ENCODE measurements at regions not wholly inside any gene's neighbourhood (a gene's known extent, or its start where the extent isn't known, plus 50 kb on each side); places are given as distances from the start of the nearest gene placed in this dataset.

- H3K4me3 ChIP-seq (ENCODE audit: low read depth, low read length) = no peak overlapping the region
- no peak for DNase-seq (ENCODE audit: low read depth)
- in situ Hi-C loops (cut with HindIII; ENCODE audit: low sequenced_read_pairs) = no loop called here
- no peak for TF ChIP-seq CTCF (IDR thresholded peaks at IDR 0.05; ENCODE audit: low read depth, low read length, missing control alignments)
Observed at GRCh38 chr3:194237110-194237509, 101.2 kb downstream of the HES1 start.

DNA sequence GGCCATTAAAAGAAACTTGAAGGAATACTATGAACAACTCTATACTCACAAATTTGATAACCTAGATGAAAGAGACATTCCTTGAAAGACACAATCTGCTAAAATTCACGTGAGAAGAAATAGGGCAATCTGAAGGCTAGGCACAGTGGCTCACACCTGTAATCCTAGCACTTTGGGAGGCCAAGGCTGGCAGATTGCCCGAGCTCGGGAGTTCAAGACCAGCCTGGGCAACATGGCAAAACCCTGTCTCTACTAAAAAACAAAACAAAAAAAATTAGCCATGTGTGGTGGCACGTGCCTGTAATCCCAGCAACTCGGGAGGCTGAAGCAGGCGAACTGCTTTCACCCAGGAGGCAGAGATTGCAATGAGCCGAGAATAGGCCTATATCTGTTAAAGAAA is 104.8 kb downstream of the HES1 start:
- H3K4me3 ChIP-seq (ENCODE audit: low read depth, low read length) = no peak overlapping the region
- no peak for TF ChIP-seq CTCF (IDR thresholded peaks at IDR 0.05; ENCODE audit: low read depth, low read length, missing control alignments)
- in situ Hi-C loops (cut with HindIII; ENCODE audit: low sequenced_read_pairs) = no loop called here
- DNase-seq (ENCODE audit: low read depth) = no peak

GRCh38 chr3:194243172-194243837 is 107.4 kb downstream of the HES1 start:
- H3K4me3 ChIP-seq (ENCODE audit: low read depth, low read length) = no peak overlapping the region
- in situ Hi-C loops (cut with HindIII; ENCODE audit: low sequenced_read_pairs) = no loop called here
- TF ChIP-seq CTCF (IDR thresholded peaks at IDR 0.05; ENCODE audit: low read depth, low read length, missing control alignments) = no peak
- DNase-seq (ENCODE audit: low read depth) = no peak

- no peak overlapping the region for H3K4me3 ChIP-seq (ENCODE audit: low read depth, low read length)
- in situ Hi-C loops (cut with HindIII; ENCODE audit: low sequenced_read_pairs) = no loop called here
- DNase-seq (ENCODE audit: low read depth) = no peak
- no peak for TF ChIP-seq CTCF (IDR thresholded peaks at IDR 0.05; ENCODE audit: low read depth, low read length, missing control alignments)
Observed at GRCh38 chr3:194244167-194244566, 107.0 kb downstream of the CPN2 start.

DNA sequence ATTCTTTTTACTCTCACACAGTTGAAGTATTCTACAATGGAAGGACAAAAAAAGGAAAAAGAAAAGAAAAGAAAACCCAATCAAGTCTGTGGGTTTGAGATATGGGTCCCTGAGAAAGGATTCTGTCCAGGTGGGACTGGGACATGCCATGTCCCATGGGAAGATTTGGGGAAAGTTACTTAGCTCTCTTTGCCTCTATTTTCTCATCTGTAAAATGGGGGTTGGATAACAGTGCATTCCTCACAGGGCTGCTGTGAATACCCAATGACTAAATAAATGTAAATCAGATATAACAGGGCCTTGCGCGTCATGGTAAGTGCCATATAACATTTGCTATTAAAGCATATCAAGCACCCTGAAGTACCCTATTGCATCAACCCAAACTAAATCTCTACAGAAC is 105.7 kb downstream of the CPN2 start:
- in situ Hi-C loops (cut with HindIII; ENCODE audit: low sequenced_read_pairs) = no loop called here
- DNase-seq (ENCODE audit: low read depth) = no peak
- H3K4me3 ChIP-seq (ENCODE audit: low read depth, low read length) = no peak overlapping the region
- no peak for TF ChIP-seq CTCF (IDR thresholded peaks at IDR 0.05; ENCODE audit: low read depth, low read length, missing control alignments)

- H3K4me3 ChIP-seq (ENCODE audit: low read depth, low read length) = no peak overlapping the region
- no peak for TF ChIP-seq CTCF (IDR thresholded peaks at IDR 0.05; ENCODE audit: low read depth, low read length, missing control alignments)
- no peak for DNase-seq (ENCODE audit: low read depth)
- in situ Hi-C loops (cut with HindIII; ENCODE audit: low sequenced_read_pairs) = no loop called here
Observed at GRCh38 chr3:194245975-194246561, 105.1 kb downstream of the CPN2 start.

Measured in astrocyte of the cerebellum (primary cell).